Stromal cell of bone marrow (primary cell): ENCODE measurements at regions not wholly inside any gene's neighbourhood (a gene's known extent, or its start where the extent isn't known, plus 50 kb on each side); places are given as distances from the start of the nearest gene placed in this dataset.

Source experiments
- DNase-seq: peaks from one replicate; pipeline ENCODE4 v3.0.0-alpha.2; 2012; ENCODE audit warnings: low read depth

- DNase-seq = no peak
These were observed 250.4 kb upstream of the TCERG1L start for GRCh38 chr10:131561897-131562296.

GRCh38 chr10:131563411-131563810, 251.9 kb upstream of the TCERG1L start:
- no peak for DNase-seq

- no peak for DNase-seq
These were observed 256.0 kb upstream of the TCERG1L start for GRCh38 chr10:131567279-131568162.

GRCh38 chr10:131568866-131569265, 257.3 kb upstream of the TCERG1L start:
- DNase-seq = no peak

GRCh38 chr10:131569851-131570715, 258.6 kb upstream of the TCERG1L start:
- no peak for DNase-seq

GRCh38 chr10:131570716-131571307, 259.3 kb upstream of the TCERG1L start:
- no peak for DNase-seq

GRCh38 chr10:131571346-131571745, 259.8 kb upstream of the TCERG1L start:
- DNase-seq = no peak

- DNase-seq = no peak
These were observed 260.3 kb upstream of the TCERG1L start for GRCh38 chr10:131571865-131572264.

- DNase-seq = no peak
These were observed 261.7 kb upstream of the TCERG1L start for GRCh38 chr10:131573256-131573655.

GRCh38 chr10:131573707-131574106, 262.2 kb upstream of the TCERG1L start:
- DNase-seq = no peak

- DNase-seq = no peak
These were observed 262.8 kb upstream of the TCERG1L start for GRCh38 chr10:131574363-131574706.

- DNase-seq = no peak
These were observed 263.3 kb upstream of the TCERG1L start for GRCh38 chr10:131574707-131575430.

GRCh38 chr10:131575877-131576276, 264.4 kb upstream of the TCERG1L start:
- DNase-seq = no peak

GRCh38 chr10:131576341-131577177, 265.0 kb upstream of the TCERG1L start:
- DNase-seq = no peak

GRCh38 chr10:131577178-131577555, 265.6 kb upstream of the TCERG1L start:
- no peak for DNase-seq

GRCh38 chr10:131577786-131578471, 266.4 kb upstream of the TCERG1L start:
- no peak for DNase-seq

GRCh38 chr10:131578472-131578970, 267.0 kb upstream of the TCERG1L start:
- no peak for DNase-seq

- no peak for DNase-seq
These were observed 267.9 kb upstream of the TCERG1L start for GRCh38 chr10:131579251-131580071.

GRCh38 chr10:131580076-131580652, 268.6 kb upstream of the TCERG1L start:
- DNase-seq = no peak
